Kidney (tissue), 13 donors: ENCODE measurements at regions not wholly inside any gene's neighbourhood (a gene's known extent, or its start where the extent isn't known, plus 50 kb on each side); places are given as distances from the start of the nearest gene placed in this dataset.

Source experiments
- DNase-seq, 5 donors: peaks; one replicate each; pipeline ENCODE4 v3.0.0-alpha.2; 2013 to 2020
- FAIRE-seq: peaks from 2 replicates; lab custom pipeline; 2012; peaks lifted over from hg19 to GRCh38; lab: Jason Lieb, UNC
- H3K27ac ChIP-seq, 2 donors: one replicate each; pipeline ENCODE4 v1.7.0; 2013; ENCODE audit warnings: low read depth in 2 of 2, low read length in 2 of 2, inconsistent platforms in 1 of 2
- H3K27me3 ChIP-seq: one replicate; pipeline ENCODE4 v1.7.1; 2013; ENCODE audit warnings: low read length, inconsistent platforms; ENCODE audit not compliant: control insufficient read depth, insufficient read depth
- H3K36me3 ChIP-seq, 3 donors: one replicate each; pipeline versions ENCODE4 v1.7.0 to v1.7.1; 2013; ENCODE audit warnings: low read length in 3 of 3, control low read depth in 1 of 3, inconsistent platforms in 1 of 3; ENCODE audit not compliant: insufficient read depth in 3 of 3, control insufficient read depth in 2 of 3
- H3K4me1 ChIP-seq, 3 donors: one replicate each; pipeline versions ENCODE4 v1.7.0 to v1.7.1; 2013; ENCODE audit warnings: low read length in 3 of 3, inconsistent platforms in 1 of 3, low read depth in 1 of 3; ENCODE audit not compliant: control insufficient read depth in 2 of 3, insufficient read depth in 2 of 3
- H3K4me3 ChIP-seq, 3 donors: one replicate each; pipeline versions ENCODE4 v1.7.0 to v1.8.1; 2013; ENCODE audit warnings: low read length in 3 of 3, control low read depth in 1 of 3, inconsistent platforms in 1 of 3
- H3K9ac ChIP-seq, 3 donors: one replicate each; pipeline versions ENCODE4 v1.7.0 to v1.7.1; 2013; ENCODE audit warnings: low read length in 3 of 3, control low read depth in 1 of 3, inconsistent platforms in 1 of 3
- H3K9me3 ChIP-seq, 3 donors: one replicate each; pipeline versions ENCODE4 v1.7.0 to v1.7.1; 2013; ENCODE audit warnings: low read length in 3 of 3, control low read depth in 1 of 3, inconsistent platforms in 1 of 3; ENCODE audit not compliant: control insufficient read depth in 2 of 3, insufficient read depth in 1 of 3
- CTCF ChIP-seq: IDR thresholded peaks from 3 replicates; pipeline ENCODE4 v1.5.1; 2012; ENCODE audit warnings: mild to moderate bottlenecking, moderate library complexity, borderline replicate concordance; ENCODE audit not compliant: insufficient read depth; ENCODE audit errors: extremely low read depth
- intact Hi-C: fragments of 100-400 bp; cut with DNase I; formaldehyde crosslinking; loops from one replicate; pipeline ENCODE4 v1.11.1; 2022
- donor health status: control.
- donor health status: control.
- donor health status: control.
- donor health status: control.
- donor health status: control.
- donor health status: DM: yes; HTN: yes; CAD: no.
- donor health status: Normal renal cell carcinoma (clear cell type).

GRCh38 chr2:216287251-216287650 lies 85.0 kb downstream of the MARCHF4 start:
- intact Hi-C loops = no loop called here
- Histone ChIP-seq H3K36me3 (no peaks in the 10 kb centered on the region), H3K4me3 (no peak overlapping the region), H3K9ac (no peak overlapping the region), H3K27ac (no peak overlapping the region), H3K27me3 (no peaks in the 10 kb centered on the region), H3K4me1 (no peaks in the 10 kb centered on the region), H3K9me3 (no peaks in the 10 kb centered on the region)
- FAIRE-seq (no peak), DNase-seq (peak in 1 of 5 donors; percentile 16)
- TF ChIP-seq CTCF = no peak

- intact Hi-C loops = no loop called here
- DNase-seq (no peak), FAIRE-seq (no peak)
Observed at GRCh38 chr2:216286616-216287231, 85.6 kb downstream of the MARCHF4 start.

GRCh38 chr2:216285701-216286100 lies 86.6 kb downstream of the MARCHF4 start:
- no peaks in the 10 kb centered on the region for H3K9me3 ChIP-seq
- TF ChIP-seq CTCF = no peak
- H3K36me3 ChIP-seq = no peaks in the 10 kb centered on the region
- intact Hi-C loops = no loop called here
- peak in 4 of 5 donors; percentile 51 to 82 (median 73) for DNase-seq
- H3K4me3 ChIP-seq = no peak overlapping the region
- H3K4me1 ChIP-seq = no peaks in the 10 kb centered on the region
- FAIRE-seq = no peak
- no peak overlapping the region for H3K27ac ChIP-seq
- H3K27me3 ChIP-seq = no peaks in the 10 kb centered on the region
- no peak overlapping the region for H3K9ac ChIP-seq

More at GRCh38 chr2:216286616-216287231, 85.6 kb downstream of the MARCHF4 start:
- no peaks in the 10 kb centered on the region for H3K27me3 ChIP-seq
- no peak overlapping the region for H3K27ac ChIP-seq
- no peak overlapping the region for H3K9ac ChIP-seq
- no peaks in the 10 kb centered on the region for H3K36me3 ChIP-seq
- no peak for TF ChIP-seq CTCF
- H3K4me1 ChIP-seq = no peaks in the 10 kb centered on the region
- H3K4me3 ChIP-seq = no peak overlapping the region
- no peaks in the 10 kb centered on the region for H3K9me3 ChIP-seq

GRCh38 chr2:216284708-216285107 lies 87.6 kb downstream of the MARCHF4 start:
- Histone ChIP-seq H3K27ac (no peak overlapping the region), H3K27me3 (no peaks in the 10 kb centered on the region), H3K9me3 (no peaks in the 10 kb centered on the region), H3K4me1 (no peaks in the 10 kb centered on the region), H3K36me3 (no peaks in the 10 kb centered on the region), H3K4me3 (no peak overlapping the region), H3K9ac (no peak overlapping the region)
- TF ChIP-seq CTCF = no peak
- DNase-seq (no peak), FAIRE-seq (no peak)
- intact Hi-C loops = no loop called here
